ENCODE measurements at regions not wholly inside any gene's neighbourhood (a gene's known extent, or its start where the extent isn't known, plus 50 kb on each side); places are given as distances from the start of the nearest gene placed in this dataset.
A peak's percentile ranks its signal among the peaks of the same experiment; 100 is the strongest.

DNA sequence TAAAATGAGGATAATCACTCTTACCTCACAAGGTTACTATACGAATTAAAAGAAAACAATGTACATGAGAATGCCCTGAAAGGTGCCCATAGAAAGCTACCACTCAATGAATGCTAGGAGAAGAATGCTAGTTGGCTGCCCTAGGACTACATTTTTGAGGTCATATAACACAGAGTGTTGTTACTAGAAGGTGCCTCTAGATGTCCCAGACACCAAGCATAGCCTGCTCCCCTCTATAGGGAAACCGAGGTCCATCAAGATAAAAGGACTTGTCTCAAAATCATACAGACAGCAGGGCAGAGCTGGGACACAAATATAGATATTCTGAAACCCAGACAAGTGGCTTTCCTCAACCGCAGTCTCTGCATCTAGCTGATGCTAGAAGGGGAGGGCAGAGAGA lies 147.0 kb upstream of the ARHGEF9 start:
- Histone ChIP-seq H3K27me3 (no peaks in the 10 kb centered on the region), H3K4me3 (no peak overlapping the region), H3K9me3 (no peaks in the 10 kb centered on the region), H3K36me3 (no peaks in the 10 kb centered on the region), H3K27ac (no peak overlapping the region), H3K4me1 (no peaks in the 10 kb centered on the region)
- TF ChIP-seq, protein P1, sequence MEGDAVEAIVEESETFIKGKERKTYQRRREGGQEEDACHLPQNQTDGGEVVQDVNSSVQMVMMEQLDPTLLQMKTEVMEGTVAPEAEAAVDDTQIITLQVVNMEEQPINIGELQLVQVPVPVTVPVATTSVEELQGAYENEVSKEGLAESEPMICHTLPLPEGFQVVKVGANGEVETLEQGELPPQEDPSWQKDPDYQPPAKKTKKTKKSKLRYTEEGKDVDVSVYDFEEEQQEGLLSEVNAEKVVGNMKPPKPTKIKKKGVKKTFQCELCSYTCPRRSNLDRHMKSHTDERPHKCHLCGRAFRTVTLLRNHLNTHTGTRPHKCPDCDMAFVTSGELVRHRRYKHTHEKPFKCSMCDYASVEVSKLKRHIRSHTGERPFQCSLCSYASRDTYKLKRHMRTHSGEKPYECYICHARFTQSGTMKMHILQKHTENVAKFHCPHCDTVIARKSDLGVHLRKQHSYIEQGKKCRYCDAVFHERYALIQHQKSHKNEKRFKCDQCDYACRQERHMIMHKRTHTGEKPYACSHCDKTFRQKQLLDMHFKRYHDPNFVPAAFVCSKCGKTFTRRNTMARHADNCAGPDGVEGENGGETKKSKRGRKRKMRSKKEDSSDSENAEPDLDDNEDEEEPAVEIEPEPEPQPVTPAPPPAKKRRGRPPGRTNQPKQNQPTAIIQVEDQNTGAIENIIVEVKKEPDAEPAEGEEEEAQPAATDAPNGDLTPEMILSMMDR (IDR thresholded peaks at IDR 0.05) = no peak
- DNase-seq (ENCODE audit: low spot score) = no peak

DNA sequence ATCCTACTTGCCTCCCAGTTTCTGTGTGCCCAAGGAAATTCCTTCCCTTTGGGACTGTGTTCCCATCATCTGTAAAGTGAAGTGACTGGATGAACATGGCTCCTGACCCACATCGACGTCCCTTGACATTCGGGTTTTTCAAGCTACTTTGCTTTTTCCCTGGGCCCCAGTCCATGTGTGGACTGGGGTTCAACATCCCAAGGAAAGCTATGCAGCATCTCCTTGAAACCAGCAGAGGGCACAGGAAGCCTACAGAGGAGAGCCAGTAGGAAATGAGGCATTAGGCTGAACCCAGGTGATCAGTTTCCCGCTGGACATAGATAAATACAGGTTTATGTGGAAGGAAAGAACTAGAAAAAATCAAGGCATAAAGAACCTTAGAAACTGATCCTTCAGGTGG lies 145.1 kb upstream of the ARHGEF9 start:
- H3K4me1 ChIP-seq = no peaks in the 10 kb centered on the region
- no peaks in the 10 kb centered on the region for H3K27me3 ChIP-seq
- no peaks in the 10 kb centered on the region for H3K36me3 ChIP-seq
- TF ChIP-seq, protein P1 (IDR thresholded peaks at IDR 0.05) = peak in 1 of 2 donors; percentile 38
- H3K9me3 ChIP-seq = no peaks in the 10 kb centered on the region
- H3K4me3 ChIP-seq = no peak overlapping the region
- DNase-seq (ENCODE audit: low spot score) = no peak
- H3K27ac ChIP-seq = no peak overlapping the region

DNA sequence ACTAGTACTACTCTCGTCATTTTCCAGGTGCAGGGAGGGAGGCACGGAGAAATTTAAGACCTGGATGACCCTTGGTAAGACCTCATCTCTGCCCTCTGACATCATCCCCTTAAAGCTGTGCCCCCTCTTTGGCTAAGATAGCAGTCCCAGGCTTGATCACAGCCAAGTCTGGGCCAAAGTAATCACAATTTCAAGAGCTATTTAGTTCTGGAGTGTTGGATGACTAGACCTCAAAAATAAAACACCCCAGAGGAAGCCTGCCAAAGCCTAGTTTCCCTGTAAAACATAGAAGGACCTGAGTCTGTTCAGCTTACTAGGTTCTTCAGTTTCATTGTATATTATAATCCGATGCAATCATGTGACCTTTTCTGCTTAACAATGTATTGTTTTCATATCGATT lies 144.6 kb upstream of the ARHGEF9 start:
- Histone ChIP-seq H3K9me3 (no peaks in the 10 kb centered on the region), H3K27ac (no peak overlapping the region), H3K36me3 (no peaks in the 10 kb centered on the region), H3K4me3 (no peak overlapping the region), H3K4me1 (no peaks in the 10 kb centered on the region), H3K27me3 (no peaks in the 10 kb centered on the region)
- TF ChIP-seq, protein P1 (IDR thresholded peaks at IDR 0.05) = no peak
- no peak for DNase-seq (ENCODE audit: low spot score)

DNA sequence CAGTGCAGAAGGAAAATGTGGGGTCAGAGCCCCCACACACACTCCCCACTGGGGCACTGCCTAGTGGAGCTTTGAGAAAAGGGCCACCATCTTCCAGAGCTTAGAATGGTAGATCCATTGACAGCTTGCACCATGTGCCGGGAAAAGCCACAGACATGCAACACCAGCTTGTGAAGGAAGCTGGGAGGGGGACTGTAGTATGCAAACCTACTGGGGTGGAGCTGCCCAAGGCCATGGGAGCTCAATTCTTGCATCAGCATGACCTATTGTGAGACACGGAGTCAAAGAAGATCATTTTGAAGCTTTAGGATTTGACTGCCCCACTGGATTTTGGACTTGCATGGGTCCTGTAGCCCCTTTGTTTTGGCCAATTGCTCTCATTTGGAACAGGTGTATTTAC lies 142.8 kb upstream of the ARHGEF9 start:
- no peak overlapping the region for H3K27ac ChIP-seq
- DNase-seq (ENCODE audit: low spot score) = no peak

DNA sequence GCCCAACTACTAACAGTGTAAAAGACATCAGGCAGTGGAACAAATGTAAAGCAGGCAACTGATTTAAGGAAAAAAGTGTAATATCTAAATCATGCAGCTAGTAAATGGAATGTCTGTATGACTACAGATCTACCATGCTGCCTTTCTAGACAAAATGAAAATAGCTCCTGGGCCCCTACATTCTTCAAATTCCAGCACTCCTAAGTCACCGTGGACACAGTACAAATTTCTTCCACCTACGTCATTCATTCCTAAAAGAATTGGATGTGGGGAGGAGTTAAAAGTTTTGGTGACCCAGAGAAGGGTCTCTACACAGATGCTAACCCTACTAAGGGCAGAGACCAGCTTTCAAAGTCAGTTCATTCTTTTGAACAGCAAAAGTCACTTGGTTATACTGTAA lies 137.2 kb upstream of the ARHGEF9 start:
- Histone ChIP-seq H3K4me3 (no peak overlapping the region), H3K36me3 (no peaks in the 10 kb centered on the region), H3K27ac (no peak overlapping the region), H3K27me3 (no peaks in the 10 kb centered on the region), H3K9me3 (no peaks in the 10 kb centered on the region), H3K4me1 (no peaks in the 10 kb centered on the region)
- TF ChIP-seq, protein P1 (IDR thresholded peaks at IDR 0.05) = no peak
- no peak for DNase-seq (ENCODE audit: low spot score)

More for the DNA sequence above, 142.8 kb upstream of the ARHGEF9 start:
- H3K9me3 ChIP-seq = no peaks in the 10 kb centered on the region
- H3K4me3 ChIP-seq = no peak overlapping the region
- no peaks in the 10 kb centered on the region for H3K27me3 ChIP-seq
- no peaks in the 10 kb centered on the region for H3K36me3 ChIP-seq
- TF ChIP-seq, protein P1 (IDR thresholded peaks at IDR 0.05) = no peak
- no peaks in the 10 kb centered on the region for H3K4me1 ChIP-seq

DNA sequence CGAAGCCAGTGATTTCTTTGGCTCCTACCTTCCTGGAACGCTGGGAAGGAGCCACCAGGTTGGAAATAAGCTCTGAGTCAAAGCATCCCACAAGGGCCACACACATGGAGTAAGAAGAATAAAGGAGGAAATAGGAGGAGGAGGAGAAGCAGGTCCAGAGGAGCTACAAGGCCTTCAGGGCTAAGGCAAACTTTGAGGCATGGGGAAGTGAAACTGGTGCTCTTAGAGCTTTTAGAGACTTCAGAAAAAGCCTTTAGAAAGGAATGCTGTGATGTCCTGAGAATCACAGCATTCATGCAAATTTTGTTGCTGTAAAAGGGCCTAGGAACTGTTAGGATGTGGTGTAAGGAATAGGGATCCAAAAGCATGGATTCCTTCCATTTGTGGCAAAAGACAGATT lies 135.9 kb upstream of the ARHGEF9 start:
- no peaks in the 10 kb centered on the region for H3K4me1 ChIP-seq
- H3K27ac ChIP-seq = no peak overlapping the region

More for the DNA sequence above, 135.9 kb upstream of the ARHGEF9 start:
- DNase-seq (ENCODE audit: low spot score) = no peak
- Histone ChIP-seq H3K27me3 (no peaks in the 10 kb centered on the region), H3K4me3 (no peak overlapping the region), H3K9me3 (no peaks in the 10 kb centered on the region), H3K36me3 (no peaks in the 10 kb centered on the region)
- TF ChIP-seq, protein P1 (IDR thresholded peaks at IDR 0.05) = no peak
